GM19395 (cell line): ENCODE measurements at regions not wholly inside any gene's neighbourhood (a gene's known extent, or its start where the extent isn't known, plus 50 kb on each side); places are given as distances from the start of the nearest gene placed in this dataset.

Source experiments
- ATAC-seq: cut with Tn5 transposase; IDR thresholded peaks from one replicate; pipeline ENCODE4 v1.9.1; 2021; ENCODE audit warnings: mild to moderate bottlenecking, moderate library complexity; ENCODE audit not compliant: unreplicated experiment

DNA sequence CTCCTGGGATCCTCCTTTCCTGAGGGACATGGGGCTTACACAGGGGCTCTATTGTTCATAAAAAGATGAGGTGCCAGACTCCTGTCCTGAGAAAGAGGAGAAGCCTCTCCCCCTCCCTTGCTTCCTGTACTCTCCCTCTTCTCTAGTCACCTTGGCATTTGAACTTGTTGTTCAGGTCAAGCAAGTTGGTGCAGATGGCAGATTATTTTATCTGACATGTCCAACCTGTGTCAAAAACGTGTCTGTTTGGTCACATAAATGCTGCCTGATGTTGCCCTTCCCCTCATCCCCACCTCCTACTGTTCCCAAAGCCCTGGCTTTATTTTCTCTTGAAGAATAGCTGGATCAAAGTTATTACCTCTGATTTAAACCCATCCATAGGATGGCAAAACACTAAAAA lies 154.8 kb downstream of the TMX1 start:
- ATAC-seq, result no peak

DNA sequence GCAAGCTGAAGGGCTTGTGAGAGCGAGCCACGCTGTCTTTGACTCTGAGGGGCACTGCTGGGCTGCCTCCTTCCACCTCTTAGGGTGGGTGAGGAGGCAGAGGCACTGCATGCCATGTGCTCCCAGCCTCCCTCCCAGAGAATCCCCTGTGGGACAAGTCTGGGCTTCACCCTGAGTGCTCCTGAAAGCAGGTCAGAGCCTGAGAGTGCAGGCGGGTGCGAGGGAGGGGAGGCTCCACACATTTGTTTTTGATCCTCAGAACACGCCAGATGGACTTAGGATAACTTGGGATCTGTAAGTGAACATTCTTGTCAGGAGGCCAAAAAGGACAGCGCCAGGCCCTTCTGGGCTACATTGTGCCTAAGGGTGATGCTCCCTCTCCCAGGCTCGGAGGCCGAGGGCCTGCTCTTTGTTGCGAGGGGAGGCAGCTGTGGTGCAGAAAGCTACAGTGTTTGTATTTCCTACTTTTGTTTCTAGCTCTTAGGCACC lies 155.4 kb downstream of the TMX1 start:
- ATAC-seq, result no peak

DNA sequence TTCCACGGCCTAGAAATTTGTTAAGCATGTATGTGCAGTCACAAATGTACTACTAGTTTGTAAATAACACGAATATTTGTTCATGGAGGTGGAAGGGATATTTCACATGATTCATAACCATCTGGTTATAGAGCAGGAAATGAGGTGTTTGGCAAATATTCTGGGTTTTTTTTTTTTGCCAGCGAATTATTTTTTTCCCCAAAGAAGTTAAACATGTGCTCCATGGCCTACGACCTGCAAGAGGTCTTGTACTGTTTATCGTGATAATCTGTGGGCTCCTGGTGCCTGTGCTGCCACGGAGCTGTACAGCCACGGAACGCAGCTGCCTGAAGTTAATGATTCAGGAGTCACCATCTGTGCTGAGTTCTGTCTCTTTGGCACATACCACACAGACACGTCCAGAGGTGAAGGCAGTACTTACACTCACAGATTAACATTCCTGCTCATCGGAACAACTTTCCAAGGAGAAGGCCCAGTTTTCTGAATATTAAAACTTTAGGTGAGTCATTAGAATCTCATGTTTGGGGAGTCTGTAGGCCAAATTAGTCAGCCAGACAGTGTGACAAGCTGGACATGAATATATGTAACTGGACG lies 156.3 kb downstream of the TMX1 start:
- ATAC-seq, result no peak

DNA sequence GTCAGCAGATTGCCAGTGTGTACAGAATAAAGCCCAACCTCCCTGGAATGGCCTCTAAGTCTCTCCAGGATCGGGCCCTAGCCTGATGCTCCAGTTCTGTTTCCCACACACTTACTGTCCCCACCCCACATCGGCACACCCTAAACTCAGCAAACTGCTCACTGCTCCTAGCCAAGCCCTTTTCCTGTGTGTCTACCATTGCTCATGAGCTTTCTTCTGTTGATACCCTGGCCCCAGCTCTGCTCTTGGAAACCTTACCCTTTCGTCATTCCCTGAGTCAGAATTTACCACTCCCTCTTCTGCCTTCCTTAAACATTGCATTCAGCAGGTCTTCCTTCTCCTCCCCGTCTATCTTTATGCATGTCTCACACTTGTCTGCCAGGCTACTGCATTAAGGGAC lies 158.9 kb downstream of the TMX1 start:
- ATAC-seq, result no peak

DNA sequence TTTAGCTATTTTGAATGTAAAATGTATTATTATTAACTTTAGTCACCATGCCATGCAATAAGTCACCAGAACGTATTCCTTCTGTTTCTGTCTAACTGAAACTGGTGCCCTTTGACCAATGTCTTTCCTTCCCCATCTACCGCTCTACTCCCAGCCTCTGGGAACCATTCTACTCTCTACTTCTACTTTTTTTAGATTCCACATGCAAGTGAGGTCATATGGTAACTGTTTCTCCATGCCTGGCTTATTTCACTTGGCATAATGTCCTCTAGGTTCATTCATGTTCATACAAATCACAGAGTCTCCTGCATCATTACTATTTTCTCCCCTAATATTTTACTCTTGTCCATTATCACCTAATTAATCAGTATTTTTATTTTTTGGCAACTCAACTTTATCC lies 160.1 kb downstream of the TMX1 start:
- no peak for ATAC-seq

DNA sequence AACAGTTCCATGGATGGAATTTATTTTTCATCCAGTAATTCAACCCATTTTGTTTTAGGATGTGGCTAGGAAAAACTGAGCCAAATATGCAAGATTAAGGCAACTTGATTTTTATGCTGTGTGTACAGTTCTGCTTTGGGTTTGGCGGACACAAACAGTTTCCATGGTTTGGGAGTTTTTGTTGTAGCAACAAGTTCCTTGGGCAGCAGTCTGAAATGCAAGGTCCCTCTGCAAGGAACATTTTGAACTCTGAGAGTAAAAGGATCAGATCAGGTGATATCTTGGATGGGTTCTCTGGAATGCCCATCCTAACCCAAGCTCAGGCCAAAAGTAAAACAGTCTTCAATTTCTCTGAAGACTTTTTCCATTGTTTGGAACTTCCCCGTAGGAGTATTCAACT lies 161.2 kb downstream of the TMX1 start:
- no peak for ATAC-seq

DNA sequence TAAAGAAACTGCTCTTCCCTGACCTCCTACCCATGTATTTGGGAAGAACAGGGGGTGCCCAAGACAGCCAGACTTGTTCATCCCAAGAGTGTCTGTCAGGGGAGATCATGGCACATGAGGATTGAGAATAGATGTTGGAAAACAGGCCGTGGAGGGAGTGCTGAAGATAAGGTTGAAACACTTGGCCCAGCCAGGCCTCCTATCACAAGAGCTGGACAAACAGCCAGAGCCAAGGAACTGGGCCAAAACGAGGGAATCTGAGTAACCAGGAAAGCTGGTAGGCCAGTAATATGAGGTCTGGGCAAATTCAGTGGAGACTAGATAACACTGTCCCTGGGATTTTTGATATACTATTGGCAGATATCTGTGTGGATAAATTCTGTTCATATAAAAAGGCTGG lies 161.7 kb downstream of the TMX1 start:
- ATAC-seq, result no peak

DNA sequence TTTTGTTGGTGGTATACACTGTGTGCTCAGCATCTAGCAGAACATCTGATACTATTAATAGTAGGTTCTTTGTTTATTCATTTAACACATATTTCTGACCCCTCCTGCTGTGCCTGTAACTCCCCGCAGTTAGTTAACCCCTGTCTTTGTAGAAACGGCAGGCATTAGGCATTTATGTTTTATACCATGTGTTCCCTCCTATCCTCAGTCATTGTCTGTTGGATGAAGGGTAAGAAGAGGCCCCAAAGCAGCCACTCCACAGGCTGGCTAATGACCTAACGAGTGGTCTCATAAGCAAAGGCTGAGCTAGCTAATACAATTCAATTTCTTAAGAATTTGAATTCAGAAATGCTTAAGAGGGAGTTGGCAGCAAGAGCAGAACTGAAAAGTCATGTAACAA lies 170.8 kb downstream of the TMX1 start:
- no peak for ATAC-seq

DNA sequence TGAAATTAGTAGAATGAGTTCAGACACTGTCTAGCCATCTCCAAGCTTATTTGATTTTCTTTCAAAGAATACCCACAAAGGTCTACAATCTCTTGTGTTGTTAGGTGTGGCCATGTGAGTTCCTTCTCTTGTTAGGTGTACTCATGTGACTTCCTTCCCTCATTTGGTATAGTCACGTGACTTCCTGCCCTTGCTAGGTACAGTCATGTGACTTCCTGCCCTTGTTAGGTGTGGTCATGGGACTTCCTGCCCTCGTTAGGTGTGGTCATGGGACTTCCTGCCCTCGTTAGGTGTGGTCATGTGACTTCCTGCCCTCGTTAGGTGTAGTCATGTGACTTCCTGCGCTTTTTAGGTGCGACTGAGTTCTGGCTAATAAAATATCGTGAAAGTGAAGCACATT lies 179.6 kb downstream of the TMX1 start:
- no peak for ATAC-seq

DNA sequence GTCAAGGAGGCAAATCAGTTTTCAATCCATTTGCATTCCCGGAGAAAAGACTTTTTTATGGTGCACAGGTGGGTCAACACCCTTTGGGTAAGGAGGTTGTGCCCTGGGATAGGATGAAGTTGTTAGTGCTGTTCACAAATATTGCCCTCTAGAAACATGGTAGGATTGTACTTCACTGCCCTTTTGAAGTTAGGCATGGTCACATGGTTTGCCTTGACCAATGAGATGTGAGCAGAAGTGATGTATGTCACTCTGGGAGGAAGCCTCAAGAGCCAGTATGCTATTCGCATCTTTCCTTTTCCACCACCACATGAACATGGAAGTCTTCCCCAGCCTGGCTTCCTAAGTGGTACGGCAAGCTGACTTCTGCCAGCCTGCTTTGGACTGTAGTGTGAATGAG lies 182.7 kb downstream of the TMX1 start:
- no peak for ATAC-seq

DNA sequence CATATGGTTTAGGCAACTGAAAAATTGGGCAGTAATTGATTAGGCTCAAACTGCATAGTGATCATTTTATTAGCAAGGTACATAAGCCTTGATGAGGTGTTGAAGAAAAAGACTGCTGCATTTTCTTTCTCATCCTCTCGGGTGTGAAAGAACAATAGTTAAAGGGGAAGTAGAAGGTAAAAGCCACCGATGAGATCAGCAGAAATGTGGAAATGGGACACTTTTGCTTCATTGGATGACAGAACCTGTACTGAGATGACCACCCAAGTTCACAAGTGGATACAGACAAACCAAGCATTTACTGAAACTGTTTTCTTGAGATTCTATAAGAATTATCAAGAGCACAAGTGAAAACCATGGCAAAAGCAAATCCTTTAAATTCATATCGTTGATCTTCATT lies 184.0 kb downstream of the TMX1 start:
- ATAC-seq, result no peak

DNA sequence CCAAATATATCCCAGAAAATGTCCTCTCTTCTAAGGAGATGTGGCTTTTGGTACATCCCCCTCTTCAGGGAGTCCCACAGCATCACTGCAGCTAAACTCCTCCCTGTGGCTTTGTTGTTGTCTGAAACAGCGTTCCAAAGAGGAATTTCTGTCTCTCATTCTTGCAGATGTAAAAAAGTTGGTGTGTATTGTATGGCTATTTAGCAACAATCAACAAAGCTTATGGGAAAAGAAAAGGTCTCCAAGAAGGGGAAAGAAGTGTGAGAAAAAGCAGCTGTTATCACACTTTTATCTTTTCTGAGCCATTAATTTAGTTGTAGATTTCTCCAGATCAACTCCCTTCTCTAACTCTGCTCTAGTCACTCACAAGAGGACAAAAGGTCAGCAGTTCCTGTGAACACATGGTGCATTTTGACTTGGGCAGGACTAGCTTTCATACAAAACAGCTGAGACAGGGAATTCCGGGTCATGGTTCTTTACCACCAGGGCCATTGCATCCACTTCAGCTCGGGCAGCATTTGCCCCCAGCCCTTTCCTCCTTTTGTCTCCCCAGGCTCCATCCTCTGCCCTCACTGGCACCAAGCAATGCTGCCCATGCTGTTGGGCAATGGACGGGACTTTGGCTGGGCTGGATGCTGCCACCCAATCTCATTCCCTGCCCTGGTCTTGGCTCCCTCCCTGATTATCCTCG lies 184.7 kb downstream of the TMX1 start:
- ATAC-seq, result no peak

DNA sequence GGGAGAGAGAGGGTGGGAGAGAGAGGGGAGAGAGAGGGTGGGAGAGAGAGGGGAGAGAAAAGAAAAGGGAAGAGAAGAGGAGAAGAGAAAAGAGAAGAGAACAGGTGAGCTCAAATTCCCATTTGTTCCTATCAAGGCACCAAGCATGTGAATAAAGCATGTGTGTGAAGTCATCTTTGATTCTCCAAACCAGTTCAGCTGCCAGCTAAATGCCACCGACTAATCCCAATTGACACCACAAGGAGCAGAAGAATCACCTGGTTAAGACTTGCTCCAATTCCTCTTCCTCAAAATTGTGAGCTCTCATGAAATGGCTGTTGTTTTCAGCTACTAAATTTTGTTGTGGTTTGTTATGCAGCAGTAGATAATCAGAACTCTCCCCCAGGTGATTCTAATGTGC lies 188.9 kb downstream of the TMX1 start:
- no peak for ATAC-seq

DNA sequence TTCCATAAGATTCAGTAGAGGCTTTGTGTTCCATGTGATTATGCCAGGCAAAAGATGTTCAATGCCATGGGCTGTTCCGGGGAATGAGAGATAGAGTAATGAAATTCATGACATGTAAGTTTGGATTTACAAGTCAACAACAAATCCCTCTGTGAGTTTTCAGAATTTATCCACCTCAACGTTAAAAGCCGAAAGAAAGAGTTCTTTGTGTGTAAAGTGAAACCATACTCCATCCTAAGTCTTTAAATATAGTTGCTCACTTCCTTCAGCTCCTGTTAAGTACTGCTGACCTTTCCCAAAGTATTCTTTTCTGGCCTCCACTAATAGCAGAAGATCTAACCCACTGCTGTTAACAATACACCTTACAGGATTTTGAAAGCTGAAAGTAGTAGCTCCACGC lies 190.0 kb downstream of the TMX1 start:
- ATAC-seq, result no peak

DNA sequence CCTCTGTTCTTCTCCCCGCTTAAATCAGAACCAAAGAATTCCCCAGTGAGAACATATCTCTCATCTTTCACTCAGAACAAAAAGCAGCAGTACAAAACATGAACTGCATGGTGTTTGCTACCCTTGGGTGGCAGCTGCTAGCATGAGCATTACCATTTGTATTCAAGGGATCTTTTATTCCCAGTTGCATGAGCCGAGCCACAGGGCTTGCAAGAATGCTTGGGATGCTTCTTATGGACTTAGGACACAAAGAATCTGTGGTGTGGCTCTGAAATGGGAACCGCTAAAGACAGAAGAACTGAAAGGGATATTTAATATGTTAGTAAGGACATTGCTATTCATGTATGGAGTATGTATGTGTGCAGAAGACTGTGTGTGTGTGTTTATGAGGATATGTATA lies 190.6 kb downstream of the TMX1 start:
- ATAC-seq, result no peak

DNA sequence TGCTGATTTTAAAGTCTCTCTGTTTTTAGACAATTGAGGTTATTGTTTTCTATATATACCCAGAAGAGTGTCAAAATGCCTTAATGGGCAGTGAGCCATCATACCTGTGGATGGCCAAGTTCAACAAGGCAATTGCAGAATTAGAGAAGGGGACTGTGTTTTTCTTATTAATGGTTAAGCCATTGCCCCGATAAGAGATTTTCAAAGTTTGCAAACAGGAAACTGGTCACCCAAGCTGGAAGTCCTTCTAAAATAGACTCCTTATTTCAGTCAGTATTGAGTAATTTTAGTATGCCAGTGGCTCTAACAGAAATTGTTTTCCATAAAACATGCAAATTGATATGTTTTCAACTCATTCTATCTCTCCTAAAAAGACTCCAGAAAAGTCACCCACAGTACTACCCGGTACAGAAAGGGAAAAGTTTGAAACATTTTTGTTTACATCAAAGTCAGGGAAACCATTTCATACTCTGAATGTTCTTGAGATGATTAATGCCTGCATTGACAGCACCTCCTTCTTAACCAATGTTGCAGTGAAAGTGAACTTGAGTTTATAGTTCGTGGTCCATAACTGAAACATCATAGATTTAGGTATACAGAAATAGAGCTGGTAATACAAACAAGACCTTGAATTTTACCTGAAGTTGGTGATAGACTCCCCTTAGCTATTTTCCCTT lies 191.1 kb downstream of the TMX1 start:
- ATAC-seq, result peak; percentile 71

DNA sequence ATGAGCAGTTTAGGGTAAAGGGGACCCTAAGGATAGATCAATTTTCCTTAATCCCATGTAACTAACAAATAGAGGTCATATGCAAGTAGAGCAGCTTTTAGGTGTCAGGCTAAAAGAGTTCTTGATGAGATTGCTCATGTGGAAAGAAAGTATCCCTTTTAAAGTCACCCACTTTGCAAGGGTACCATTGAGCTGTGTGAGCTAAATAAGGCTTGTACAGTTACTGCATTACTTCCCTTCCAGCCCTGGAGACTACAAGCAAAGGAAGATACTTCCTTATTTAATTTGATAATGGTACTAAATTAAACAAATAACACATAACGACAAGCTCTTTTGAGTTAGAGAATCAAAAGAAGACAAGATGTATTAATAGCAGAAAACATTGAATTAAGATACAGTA lies 191.7 kb downstream of the TMX1 start:
- no peak for ATAC-seq

DNA sequence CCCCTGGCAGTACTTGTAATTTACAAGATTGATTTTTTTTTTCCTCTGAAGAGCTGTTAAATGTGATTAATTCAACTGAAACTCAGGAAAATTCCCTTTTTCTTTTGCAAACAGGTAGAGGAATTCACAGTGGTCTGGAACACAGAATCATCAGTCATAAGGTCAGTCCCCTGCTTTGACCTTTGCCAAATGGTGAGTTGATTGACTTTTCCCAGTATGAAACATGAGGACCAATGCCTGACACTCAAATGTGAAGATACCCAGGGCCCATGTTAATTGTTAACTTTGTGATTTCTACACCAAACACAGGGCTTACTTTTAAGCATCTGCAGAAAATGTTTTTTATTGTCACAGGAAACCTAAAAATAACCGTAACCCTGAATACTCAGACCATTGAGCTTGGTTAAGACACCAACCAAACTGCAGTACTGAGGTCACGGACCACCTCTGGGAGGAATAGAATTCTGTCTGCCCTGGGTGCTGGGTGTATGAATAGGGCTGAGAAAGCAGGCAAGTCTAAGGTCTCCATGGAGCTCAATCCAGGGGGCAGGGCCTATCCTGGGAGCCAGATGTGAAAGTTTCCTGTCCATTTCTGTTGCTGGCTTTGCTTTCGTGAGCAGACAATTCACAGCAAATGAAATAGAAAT lies 192.4 kb downstream of the TMX1 start:
- ATAC-seq, result no peak

DNA sequence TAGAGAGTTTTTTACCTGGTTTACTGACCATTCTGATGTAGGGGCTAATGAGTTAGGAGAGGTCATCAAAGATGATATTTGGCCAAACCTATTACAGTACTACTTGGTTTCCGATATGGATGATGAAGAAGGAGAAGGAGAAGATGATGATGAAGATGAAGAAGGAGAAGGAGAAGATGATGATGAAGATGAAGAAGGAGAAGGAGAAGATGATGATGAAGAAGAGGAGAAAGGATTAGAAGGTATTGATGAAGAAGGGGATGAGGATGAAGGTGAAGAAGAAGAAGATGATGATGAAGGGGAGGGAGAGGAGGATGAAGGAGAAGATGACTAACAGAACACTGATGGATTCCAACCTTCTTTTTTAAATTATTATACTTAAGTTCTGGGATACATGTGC lies 196.6 kb downstream of the TMX1 start:
- ATAC-seq, result no peak

DNA sequence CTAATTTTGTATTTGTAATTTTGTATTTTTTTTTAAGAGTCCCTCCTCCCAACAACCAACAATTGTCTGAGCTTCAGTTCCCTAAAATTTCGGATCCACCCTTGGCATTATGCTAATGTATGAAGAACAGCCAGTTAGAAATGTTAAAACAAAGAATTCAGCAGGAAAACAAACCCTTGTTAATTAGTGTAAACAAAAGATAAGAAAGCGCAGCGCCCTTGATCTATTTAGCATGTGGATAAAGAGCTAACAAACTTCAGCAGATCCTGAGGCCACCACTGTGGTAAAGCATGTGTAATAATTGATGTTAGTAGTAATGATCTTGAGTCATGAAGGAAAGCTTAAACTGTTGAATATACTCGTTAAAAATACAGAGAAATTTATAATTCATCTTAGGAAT lies 199.8 kb downstream of the TMX1 start:
- no peak for ATAC-seq

DNA sequence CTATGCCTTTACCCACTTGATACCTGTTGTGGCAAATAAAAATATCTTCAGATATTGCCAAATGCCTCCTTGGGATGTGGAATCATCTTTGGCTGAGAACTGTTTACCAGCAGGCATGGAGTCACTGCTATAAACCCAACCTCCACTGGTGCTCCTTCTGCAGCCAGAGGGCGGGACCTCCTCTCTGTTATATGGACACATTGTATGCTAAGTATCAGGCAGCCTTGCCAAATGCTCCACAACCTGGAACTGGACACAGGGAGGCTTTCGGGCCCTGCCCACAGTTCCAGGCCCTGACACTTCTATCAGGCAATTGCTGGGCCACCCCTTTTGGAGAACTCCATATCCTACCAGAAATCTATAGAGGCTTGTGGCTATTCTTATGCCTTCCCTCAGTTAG lies 201.0 kb downstream of the TMX1 start:
- no peak for ATAC-seq
